CD4-positive, alpha-beta T cell treated with Interferon alpha-2 for 1 hour (primary cell): ENCODE measurements at regions not wholly inside any gene's neighbourhood (a gene's known extent, or its start where the extent isn't known, plus 50 kb on each side); places are given as distances from the start of the nearest gene placed in this dataset.

Experiments used
- DNase-seq, 2 donors: peaks; one replicate each; pipeline ENCODE4 v3.0.0-alpha.2; 2020 to 2022

DNA sequence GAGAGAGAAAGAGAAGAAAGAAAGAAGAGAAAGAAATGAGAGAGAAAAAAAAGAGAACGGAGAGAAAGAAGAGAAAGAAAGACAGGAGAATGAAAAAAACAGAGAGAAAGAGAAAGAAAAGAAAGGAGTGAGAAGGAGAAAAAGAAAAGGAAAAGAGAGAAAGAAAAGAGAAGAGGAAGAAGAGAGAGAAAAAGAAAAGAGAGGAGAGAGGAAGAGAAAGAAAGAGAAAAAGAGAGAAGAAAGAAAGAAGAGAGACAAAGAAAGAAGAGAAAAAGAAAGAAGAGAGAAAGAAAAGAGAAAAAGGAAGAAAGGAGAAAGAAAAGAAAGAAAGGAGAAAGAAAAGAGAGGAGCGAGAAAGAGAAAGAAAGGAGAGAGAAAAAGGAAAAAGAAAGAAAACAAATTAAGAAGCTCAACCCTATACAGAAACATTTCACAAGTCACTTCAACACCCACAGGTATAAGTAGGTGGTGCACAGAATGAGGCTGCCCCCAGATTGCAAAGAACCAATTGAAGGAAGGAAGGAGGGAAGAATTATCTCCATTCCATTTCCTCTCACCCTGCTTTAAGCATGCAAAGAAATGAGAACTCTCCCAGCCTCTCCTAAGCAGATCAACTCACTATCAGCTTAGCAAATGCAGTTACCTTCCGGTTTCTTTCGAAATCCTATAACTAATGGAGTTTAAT lies 98.8 kb upstream of the CACNA1A start:
- DNase-seq: no peak

DNA sequence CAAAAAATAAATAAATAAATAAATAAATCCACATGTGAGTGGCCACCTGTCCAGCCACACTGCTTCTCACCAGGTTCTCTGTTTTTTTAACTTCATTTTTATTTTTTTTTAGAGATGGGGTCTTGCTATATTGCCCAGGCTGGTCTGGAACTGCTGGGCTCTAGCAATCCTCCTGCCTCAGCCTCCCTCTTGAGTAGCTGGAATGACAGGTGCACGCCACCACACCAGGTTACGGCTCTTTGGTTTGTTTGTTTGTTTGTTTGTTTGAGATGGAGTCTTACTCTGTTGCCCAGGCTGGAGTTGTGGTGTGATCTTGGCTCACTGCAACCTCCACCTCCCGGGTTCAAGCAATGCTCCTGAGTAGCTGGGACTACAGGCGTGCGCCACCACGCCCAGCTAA lies 94.5 kb upstream of the CACNA1A start:
- DNase-seq: no peak

DNA sequence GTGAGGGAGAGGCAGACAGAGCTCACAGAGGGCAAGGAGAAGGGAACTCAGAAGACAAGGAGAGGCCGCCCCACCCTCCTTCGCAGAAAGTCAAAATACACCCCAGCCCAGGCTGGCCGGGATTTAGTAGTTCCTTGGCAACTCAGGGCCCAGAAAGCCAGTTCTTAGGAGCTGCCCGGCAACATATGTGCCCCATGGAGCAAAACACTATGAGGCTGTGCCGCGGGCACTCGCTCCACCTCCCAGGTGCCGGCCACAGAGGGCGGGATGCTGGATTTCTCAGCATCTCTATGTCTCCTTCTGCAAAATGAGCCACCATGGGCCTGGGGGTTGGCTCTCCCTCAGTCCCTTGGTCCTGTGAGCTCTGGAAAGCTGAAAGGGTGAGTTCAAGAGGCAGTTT lies 93.8 kb upstream of the CACNA1A start:
- no peak for DNase-seq

DNA sequence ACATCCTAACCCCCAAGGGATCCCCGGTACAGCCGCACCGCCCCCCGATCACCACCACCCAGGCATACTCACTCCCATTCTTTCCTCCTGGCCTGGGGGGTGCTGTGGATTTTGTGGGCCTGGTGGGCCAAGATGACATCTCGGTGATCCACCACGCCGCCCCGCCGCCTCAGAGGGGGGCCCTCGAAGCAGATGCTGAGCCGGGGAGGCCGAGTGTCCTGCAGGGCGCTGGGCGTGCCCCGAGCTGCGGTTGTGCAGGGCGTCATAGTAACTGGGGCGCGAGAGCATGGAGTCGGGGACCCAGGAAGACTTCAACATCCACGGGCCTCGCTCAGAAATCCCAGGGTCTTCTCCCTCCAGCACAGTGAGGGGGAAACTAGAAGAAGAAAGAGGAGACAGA lies 93.4 kb upstream of the CACNA1A start:
- no peak for DNase-seq

DNA sequence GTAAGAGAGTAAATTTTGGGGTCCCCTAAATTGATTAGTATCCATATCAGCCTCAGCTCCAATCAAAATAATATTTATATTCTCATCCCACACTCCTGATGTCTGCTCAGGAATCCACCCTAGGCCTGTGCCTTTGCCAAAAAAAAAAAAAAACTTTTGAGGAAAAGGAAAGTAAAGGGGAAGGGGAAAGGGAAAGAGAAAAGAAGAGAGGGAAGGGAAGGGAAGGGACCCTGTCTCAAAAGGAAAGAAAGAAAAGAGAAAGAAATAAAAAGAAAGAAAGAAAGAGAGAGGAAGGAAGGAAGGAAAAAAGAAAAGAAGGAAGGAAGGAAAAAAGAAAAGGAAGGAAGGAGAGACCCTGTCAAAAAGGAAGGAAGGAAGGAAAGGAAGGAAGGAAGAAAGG lies 91.8 kb upstream of the CACNA1A start:
- DNase-seq: no peak

DNA sequence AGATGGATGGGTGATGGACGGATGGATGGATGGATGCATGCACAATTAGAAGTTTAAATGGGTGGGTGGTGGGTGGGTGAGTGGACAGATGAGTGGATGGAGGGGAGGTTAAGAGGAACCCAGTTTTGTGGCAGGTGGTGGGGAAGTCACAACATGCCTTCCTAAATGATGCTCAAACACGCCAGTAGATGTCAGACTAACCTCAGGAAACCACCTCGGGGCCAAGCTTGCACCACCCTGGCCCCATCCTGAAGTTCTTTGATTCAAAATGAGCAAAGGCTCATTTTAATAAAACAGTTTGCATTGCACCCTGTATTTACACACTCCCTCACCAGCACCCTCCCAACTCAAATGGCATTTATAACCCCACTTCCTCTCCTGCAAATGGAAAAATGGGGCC lies 91.4 kb upstream of the CACNA1A start:
- peak; percentile 55 to 69 for DNase-seq

DNA sequence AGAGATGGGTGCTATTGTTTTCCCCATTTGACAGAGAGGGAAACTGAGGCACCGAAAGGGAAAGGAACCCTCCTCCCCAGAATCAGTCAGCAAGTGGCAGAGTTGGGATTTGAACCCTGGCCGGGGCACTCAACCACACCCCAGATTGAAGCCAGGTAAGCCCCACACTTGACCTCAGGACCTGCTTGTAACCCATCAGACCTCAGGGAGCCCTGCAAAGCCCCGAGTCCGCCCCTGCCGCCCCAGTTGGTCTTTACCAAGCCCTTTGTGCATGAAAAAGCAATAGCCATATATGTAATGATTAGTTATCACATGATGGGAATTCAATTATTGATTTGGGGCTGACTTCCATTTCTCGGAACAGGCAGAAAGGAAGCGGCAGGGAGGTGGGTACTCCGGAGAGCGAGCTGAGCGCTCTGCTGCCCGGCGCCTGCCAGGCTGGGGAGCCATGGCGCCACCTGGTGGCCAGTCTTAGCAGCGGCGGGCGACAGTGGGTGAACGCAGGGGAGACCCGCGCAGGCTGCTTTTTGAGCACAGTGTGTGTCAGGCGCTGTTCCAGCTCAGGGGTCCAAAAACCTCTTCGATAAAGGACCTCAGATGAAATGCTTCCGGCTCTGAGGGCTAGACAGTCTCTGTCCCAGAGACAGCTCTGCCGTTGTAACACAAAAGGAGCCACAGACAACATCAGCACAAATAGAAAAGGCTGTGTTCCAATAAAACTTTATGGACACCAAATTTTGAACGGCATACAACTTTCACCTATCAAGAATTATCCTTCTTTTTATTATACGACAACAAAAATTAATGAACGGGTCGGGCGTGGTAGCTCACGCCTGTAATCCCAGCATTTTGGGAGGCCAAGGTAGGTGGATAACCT lies 82.9 kb upstream of the CACNA1A start:
- DNase-seq: peak; percentile 74 to 83

DNA sequence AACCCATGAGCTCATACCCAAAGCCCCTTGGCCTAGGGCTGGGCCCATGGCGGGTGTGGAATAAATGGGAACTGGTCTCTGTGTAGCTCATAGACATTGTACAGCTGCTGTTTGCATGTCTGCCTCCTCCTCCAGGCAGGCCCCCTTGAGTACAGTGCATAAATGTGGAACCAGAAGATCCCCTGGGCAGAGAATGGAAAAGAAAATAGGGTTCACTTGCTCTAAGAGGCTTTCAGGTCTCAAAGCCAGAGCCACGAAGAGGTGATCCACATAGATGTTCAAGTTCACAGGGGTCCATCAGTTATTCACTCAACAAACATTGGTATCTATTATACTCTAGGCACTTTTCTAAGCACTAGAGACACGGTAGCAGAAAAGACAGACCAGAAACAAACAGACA lies 79.2 kb upstream of the CACNA1A start:
- no peak for DNase-seq

DNA sequence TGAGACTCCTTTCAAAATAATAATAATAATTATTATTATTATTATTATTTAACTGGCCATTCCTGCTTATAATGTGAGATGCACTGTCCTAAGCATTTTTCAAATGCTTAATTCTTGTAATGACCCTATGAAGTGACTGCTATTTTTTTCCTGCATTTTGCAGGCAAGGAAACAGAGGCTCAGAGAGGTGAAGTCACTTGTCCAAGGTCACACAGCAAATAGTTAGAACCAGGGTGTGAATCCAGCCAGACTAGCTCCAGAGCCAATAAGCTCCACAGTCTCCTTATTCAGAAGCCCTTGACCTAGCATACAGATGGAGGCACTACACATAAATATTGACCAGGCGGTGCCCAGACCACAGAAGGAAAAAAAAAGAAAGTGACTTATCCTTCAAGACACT lies 77.5 kb upstream of the CACNA1A start:
- no peak for DNase-seq

DNA sequence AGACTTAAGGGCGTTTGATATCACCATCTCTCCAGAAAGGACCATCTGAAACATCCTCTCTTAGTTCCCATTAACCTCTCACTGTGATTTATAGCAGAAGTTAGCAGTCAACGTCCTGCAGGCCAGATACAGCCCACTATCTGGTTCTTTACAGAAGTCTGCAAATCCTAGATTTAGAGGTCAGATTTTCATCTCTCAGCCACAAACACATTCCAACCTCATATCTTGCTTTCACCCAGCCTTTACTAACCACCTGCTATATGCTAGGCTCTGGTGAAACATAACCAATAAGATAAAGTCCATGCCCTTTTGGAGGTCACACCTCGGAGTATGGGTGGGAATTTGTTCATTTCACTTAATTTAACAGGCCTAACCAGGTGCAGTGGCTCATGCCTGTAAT lies 76.8 kb upstream of the CACNA1A start:
- no peak for DNase-seq

DNA sequence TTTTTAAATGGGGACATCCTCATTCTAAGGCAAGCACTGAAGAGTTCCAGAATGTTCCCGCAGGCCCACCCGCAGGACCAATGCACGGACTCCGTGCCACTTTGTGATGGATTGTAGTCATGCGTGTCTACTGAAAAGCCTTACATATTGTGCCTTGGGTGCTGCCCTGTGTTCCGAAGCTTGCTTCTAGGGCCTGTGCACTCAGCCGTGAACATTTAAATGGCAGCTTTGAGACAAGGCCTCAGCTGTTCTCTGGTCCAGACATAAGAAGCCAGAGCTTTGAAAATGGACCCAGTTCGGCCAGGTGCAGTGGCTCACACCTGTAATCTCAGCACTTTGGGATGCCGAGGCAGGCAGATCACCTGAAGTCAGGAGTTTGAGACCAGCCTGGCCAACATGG lies 75.3 kb upstream of the CACNA1A start:
- DNase-seq: no peak

DNA sequence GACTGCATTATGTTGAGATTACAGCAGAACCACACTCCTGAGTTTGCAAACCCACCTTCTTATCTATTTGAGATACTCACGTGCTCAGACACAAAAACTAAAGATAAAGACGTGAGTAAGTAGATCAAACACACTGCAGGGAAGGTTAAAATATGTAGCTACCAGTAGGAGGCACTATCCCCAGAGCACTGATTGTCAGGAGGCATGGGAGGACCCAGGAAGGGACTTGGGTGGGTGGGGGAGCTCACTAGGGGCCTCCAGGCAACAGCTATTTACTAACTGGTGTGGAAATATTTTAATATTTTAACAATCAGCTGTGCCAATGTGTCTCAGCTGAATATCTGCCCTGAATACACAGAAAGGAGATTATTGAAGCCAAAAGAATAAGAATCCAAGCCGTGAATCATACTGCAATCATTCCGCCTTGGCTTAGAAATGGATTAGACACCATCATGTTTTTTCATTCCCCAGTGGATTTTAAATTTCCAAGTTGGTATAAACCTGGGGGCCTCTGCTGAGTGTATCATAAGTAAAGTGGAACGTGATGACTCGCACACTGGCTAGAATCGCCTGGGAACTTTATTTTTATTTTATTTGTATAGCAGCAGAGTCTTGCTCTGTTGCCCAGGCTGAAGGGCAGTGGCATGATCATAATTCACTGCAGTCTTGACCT lies 73.2 kb upstream of the CACNA1A start:
- no peak for DNase-seq

DNA sequence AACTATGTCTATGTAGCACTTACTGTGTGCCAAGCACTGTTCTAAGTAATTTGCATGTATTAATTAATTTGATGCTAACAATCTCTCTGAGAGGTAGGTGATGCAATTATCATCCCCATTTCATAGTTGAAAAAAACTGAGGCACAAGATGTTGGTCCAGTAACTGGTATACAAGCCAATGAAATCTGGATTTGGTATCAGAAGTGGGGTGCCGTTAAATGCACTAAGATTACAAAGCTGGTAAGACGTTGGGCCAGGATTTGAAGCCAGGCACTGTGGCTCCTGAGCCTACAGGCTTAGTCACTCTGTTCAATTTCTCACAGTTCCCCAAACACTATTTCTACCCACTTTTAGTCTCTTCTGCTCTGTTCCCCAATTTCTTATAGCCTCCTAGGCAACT lies 70.4 kb upstream of the CACNA1A start:
- DNase-seq: no peak

DNA sequence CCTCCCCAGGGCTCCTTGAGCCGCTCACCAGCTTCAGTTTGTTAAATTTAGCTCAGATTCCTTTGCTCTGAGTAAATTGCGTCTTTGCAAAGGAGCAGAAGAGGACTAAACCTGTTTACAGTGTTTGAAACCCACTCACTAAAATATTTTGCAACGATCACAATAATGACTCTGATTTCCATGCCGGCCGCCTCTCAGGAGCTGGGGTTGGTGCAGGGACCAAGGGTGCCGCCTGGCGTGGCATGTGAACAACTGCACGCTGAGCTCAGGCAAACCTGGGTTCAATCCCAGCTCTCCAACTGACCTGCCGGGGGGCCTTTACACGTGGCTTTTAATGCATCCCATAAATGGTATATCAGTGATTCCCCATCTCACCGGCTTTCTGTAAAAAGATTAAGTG lies 68.7 kb upstream of the CACNA1A start:
- DNase-seq: no peak

DNA sequence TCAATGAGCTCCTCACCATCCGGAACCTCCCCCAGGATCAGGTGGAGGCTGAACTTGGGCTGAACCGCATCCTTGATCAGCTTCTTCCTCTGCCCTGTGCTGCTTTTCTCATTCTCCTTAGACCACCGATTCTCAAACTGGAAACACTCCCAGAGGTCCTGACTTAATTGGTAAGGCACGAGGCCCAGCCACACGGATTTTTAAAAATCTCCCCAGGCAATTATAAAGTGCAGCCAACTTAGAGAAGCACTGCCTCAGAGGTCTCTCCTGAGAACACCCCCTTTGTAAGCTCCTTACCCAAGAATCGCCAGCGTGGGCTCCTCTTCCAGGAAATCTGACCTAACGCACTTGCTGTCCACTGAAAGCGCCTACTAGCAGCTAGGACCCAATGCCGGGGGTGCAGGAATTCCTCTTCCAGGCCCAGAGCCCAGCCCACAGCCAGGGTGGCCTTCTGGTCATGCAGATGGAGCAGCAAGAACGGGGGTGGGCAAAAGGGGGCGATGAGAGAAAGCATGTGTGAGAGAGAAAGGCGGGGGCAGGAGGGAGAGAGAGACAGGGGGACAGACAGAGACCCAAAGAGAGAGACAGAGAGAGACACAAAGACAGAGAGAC lies 66.9 kb upstream of the CACNA1A start:
- DNase-seq: no peak

DNA sequence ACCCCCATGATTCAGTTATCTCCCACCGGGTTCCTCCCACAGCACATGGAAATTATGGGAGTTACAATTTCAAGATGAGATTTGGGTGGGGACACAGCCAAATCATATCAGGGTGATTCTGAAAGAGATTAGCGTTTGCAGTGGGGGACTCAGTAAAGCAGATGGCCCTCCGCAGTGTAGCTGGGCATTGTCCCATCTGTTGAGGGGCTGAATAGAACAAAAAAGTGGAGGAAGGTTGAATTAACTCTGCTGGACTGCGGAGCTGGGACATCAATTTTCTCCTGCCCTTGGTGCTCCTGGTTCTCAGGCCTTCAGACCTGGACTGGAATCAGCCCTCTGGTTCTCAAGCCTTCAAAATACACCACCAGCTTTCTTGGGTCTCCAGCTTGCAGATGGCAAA lies 55.2 kb upstream of the CACNA1A start:
- no peak for DNase-seq

DNA sequence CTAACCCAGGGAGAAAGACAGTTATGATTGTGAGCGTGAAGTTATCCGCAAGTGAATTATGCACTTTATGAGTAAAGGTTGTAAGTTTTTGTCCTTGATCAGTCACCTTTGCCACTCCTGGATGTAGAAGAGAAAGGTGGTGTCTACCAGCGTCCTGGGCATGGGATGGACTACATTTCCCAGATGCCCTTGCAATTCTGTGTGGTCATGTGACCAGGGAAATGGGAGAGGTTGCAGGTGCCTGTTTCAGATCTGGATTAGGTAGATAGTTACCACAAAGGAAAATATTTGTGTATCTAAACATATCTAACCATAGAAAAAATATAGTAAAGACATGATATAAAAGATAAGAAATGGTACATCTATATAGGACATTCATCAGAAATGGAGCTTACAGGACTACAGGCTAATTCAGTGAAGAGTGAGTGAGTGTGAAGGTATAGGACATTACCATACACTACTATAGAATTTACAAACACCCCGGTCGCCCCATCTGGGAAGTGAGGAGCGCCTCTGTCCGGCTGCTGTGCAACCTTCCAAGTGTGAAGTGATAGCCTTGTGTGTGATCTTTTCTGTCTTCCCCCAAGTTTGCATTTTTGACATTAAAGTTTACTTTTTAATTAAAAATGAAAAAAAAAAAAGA lies 51.6 kb upstream of the CACNA1A start:
- DNase-seq: peak in 1 of 2 donors; percentile 22

DNA sequence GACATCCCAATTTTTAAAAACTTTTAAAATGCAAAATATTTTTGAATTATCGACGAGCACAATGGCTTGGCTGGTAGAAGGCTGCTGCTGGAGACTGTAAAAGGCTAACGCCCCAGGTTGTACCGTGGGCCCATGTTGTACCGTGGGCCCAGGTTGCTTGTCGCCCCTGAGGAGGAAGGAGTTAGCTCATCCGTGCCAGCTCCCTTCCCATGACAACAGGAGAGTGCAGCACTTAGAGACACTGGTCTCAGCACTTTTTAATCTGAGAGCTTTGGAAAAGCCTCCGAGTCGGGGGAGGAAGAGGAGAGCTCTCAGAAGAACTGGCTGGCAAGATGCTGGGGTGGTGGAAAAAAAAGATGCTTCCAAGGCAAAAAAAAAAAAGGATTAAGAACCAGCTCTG lies 50.3 kb upstream of the CACNA1A start:
- DNase-seq: no peak
